KMS-11 (cell line): ENCODE measurements at regions not wholly inside any gene's neighbourhood (a gene's known extent, or its start where the extent isn't known, plus 50 kb on each side); places are given as distances from the start of the nearest gene placed in this dataset.
"Not testable (repeated sequence)": the region's sequence is repeated elsewhere in the genome, so short reads cannot be mapped to it uniquely, and the experiment has no call there.

Experiments used
- H2AFZ ChIP-seq: fragments of 200-600 bp; sonication (generic); 2 replicates; pipeline ENCODE4 v1.6.1; 2016; ENCODE audit warnings: antibody characterized with exemption, mixed run types, low read depth
- H3K27ac ChIP-seq: fragments of 200-600 bp; sonication (generic); 2 replicates; pipeline ENCODE4 v1.6.1; 2016; ENCODE audit warnings: mild to moderate bottlenecking, mixed run types
- H3K27me3 ChIP-seq: fragments of 200-600 bp; sonication (generic); 2 replicates; pipeline ENCODE4 v1.6.1; 2017; ENCODE audit warnings: mild to moderate bottlenecking, low read depth, mixed run types, moderate library complexity; ENCODE audit not compliant: insufficient read depth
- H3K36me3 ChIP-seq: fragments of 200-600 bp; sonication (generic); 2 replicates; pipeline ENCODE4 v1.6.1; 2017; ENCODE audit warnings: mild to moderate bottlenecking, mixed run types; ENCODE audit not compliant: insufficient read depth
- H3K4me1 ChIP-seq: fragments of 200-600 bp; sonication (generic); 2 replicates; pipeline ENCODE4 v1.6.1; 2016; ENCODE audit warnings: mild to moderate bottlenecking, low read depth, mixed run types; ENCODE audit not compliant: poor library complexity, severe bottlenecking
- H3K4me2 ChIP-seq: fragments of 200-600 bp; sonication (generic); 2 replicates; pipeline ENCODE4 v1.7.0; 2016; ENCODE audit warnings: mild to moderate bottlenecking, mixed run types
- H3K4me3 ChIP-seq: fragments of 200-600 bp; sonication (generic); IDR thresholded peaks from 2 replicates; pipeline ENCODE4 v1.6.1; 2017; ENCODE audit warnings: low read depth, low read length, mixed read lengths; ENCODE audit not compliant: insufficient read depth
- H3K79me2 ChIP-seq: fragments of 200-600 bp; sonication (generic); 2 replicates; pipeline ENCODE4 v1.6.1; 2016; ENCODE audit warnings: low read depth, mixed run types; ENCODE audit not compliant: insufficient read depth
- H3K9ac ChIP-seq: fragments of 200-600 bp; sonication (generic); 2 replicates; pipeline ENCODE4 v1.6.1; 2016; ENCODE audit warnings: mild to moderate bottlenecking, mixed run types
- H4K20me1 ChIP-seq: fragments of 200-600 bp; sonication (generic); 2 replicates; pipeline ENCODE4 v1.6.1; 2016; ENCODE audit warnings: mild to moderate bottlenecking, mixed run types; ENCODE audit not compliant: insufficient read depth
- TF ChIP-seq, protein P1 (sequence below): fragments of 200-600 bp; sonication (generic); conservative IDR thresholded peaks from 2 replicates; pipeline ENCODE4 v1.6.1; 2017; ENCODE audit warnings: low read depth, mild to moderate bottlenecking, antibody characterized with exemption, low read length, moderate library complexity, mixed read lengths

DNA sequence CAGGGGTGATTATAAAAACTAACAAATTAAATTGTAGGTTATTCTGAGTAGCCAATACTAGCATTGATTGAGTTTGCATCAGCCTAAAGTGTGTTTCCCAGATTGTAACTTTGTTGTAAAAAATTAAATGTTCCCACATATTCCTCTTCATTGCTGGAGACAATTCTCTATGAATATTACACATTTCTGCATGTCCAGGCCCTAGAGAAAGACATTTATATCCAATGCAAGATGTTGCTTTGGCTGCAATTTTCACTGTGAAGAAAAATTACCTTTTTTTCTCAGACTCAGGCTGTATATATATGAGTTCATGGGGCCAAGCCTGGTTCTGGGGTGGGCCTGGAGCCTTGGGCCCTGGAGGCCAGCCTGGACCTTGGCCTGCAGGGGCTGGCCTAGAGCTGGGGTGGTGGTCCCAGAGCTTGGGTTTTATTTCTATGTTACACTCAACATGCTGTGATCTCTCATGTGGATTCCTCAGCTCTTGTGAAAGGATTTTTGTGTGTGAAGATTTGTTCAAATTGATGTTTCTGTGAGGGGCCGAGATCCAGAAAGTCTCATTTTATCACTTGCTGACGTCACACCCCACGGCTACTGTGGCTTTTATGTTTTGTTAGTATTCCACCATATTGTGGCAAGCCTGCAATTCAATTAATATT is 232.5 kb downstream of the SPATA31A1 start:
- no peak overlapping the region for H3K4me2 ChIP-seq
- no peak overlapping the region for H3K27ac ChIP-seq
- H3K79me2 ChIP-seq: no peaks in the 10 kb centered on the region
- TF ChIP-seq, protein P1, sequence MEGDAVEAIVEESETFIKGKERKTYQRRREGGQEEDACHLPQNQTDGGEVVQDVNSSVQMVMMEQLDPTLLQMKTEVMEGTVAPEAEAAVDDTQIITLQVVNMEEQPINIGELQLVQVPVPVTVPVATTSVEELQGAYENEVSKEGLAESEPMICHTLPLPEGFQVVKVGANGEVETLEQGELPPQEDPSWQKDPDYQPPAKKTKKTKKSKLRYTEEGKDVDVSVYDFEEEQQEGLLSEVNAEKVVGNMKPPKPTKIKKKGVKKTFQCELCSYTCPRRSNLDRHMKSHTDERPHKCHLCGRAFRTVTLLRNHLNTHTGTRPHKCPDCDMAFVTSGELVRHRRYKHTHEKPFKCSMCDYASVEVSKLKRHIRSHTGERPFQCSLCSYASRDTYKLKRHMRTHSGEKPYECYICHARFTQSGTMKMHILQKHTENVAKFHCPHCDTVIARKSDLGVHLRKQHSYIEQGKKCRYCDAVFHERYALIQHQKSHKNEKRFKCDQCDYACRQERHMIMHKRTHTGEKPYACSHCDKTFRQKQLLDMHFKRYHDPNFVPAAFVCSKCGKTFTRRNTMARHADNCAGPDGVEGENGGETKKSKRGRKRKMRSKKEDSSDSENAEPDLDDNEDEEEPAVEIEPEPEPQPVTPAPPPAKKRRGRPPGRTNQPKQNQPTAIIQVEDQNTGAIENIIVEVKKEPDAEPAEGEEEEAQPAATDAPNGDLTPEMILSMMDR: no peak
- no peaks in the 10 kb centered on the region for H4K20me1 ChIP-seq
- H2AFZ ChIP-seq: no peak overlapping the region
- H3K4me1 ChIP-seq: no peaks in the 10 kb centered on the region
- no peaks in the 10 kb centered on the region for H3K36me3 ChIP-seq
- no peak overlapping the region for H3K4me3 ChIP-seq
- H3K27me3 ChIP-seq: no peaks in the 10 kb centered on the region
- no peak overlapping the region for H3K9ac ChIP-seq

DNA sequence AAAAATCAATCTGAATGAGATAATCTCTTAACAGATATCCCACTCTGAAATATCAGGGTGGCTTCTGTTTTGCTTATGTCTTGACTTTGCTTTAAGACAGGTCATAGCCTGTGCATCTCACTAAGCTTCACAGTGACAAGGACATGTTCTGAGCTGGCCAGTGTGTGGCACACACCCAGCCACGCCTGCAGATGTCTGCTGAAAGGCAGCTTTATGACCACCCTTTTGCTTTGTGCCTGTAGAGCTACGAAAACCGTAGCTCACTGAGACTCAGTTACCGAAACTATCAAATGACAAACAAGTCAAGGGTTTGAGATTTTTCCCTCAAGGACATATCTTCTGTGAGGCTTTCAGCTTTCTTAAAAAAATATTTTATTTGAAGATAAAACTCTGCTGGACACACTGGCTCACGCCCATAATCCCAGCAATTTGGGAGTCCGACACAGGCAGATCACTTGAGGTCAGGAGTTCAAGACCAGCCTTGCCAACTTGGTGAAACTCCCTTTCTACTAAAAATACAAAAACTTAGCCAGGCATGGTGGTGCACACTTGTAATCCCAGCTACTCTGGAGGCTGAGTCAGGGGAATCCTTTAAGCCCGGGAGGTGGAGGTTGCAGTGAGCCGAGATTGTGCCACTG is 233.2 kb downstream of the SPATA31A1 start:
- TF ChIP-seq, protein P1: no peak
- no peak overlapping the region for H2AFZ ChIP-seq

GRCh38 chr9:39604089-39604488 is 248.6 kb downstream of the SPATA31A1 start:
- not testable (repeated sequence) for H3K27me3 ChIP-seq, H3K4me2 ChIP-seq, H3K4me3 ChIP-seq, H3K27ac ChIP-seq, H3K9ac ChIP-seq, H3K79me2 ChIP-seq, H3K4me1 ChIP-seq, H2AFZ ChIP-seq, H4K20me1 ChIP-seq, H3K36me3 ChIP-seq

More for the DNA sequence above, 233.2 kb downstream of the SPATA31A1 start:
- H3K36me3 ChIP-seq: no peaks in the 10 kb centered on the region
- H4K20me1 ChIP-seq: no peaks in the 10 kb centered on the region
- H3K27me3 ChIP-seq: no peaks in the 10 kb centered on the region
- no peaks in the 10 kb centered on the region for H3K4me1 ChIP-seq
- no peak overlapping the region for H3K4me3 ChIP-seq
- no peak overlapping the region for H3K27ac ChIP-seq
- H3K4me2 ChIP-seq: no peak overlapping the region
- H3K79me2 ChIP-seq: no peaks in the 10 kb centered on the region
- H3K9ac ChIP-seq: no peak overlapping the region

- not testable (repeated sequence) for H3K27ac ChIP-seq, H3K9ac ChIP-seq, H2AFZ ChIP-seq, H3K36me3 ChIP-seq, H3K4me1 ChIP-seq, H3K4me3 ChIP-seq, H3K79me2 ChIP-seq, H3K27me3 ChIP-seq, H4K20me1 ChIP-seq, H3K4me2 ChIP-seq
These were observed 256.2 kb downstream of the SPATA31A1 start for GRCh38 chr9:39611449-39612231.

GRCh38 chr9:39616480-39616879 is 261.0 kb downstream of the SPATA31A1 start:
- not testable (repeated sequence) for H3K4me2 ChIP-seq, H3K9ac ChIP-seq, H3K27me3 ChIP-seq, H3K4me1 ChIP-seq, H2AFZ ChIP-seq, H3K4me3 ChIP-seq, H3K36me3 ChIP-seq, H3K79me2 ChIP-seq, H4K20me1 ChIP-seq, H3K27ac ChIP-seq

GRCh38 chr9:39624048-39624447 is 268.6 kb downstream of the SPATA31A1 start:
- H3K36me3 ChIP-seq, H4K20me1 ChIP-seq, H3K4me1 ChIP-seq, H2AFZ ChIP-seq, H3K4me3 ChIP-seq, H3K27me3 ChIP-seq, H3K9ac ChIP-seq, H3K4me2 ChIP-seq, H3K27ac ChIP-seq, H3K79me2 ChIP-seq: not testable (repeated sequence)

- H3K36me3 ChIP-seq, H3K4me3 ChIP-seq, H3K79me2 ChIP-seq, H3K4me2 ChIP-seq, H3K4me1 ChIP-seq, H3K27me3 ChIP-seq, H3K27ac ChIP-seq, H3K9ac ChIP-seq, H4K20me1 ChIP-seq, H2AFZ ChIP-seq: not testable (repeated sequence)
These were observed 276.6 kb downstream of the SPATA31A1 start for GRCh38 chr9:39632071-39632470.

- not testable (repeated sequence) for H2AFZ ChIP-seq, H3K27ac ChIP-seq, H3K27me3 ChIP-seq, H3K36me3 ChIP-seq, H3K79me2 ChIP-seq, H3K4me1 ChIP-seq, H3K4me3 ChIP-seq, H3K4me2 ChIP-seq, H3K9ac ChIP-seq, H4K20me1 ChIP-seq
These were observed 293.6 kb downstream of the SPATA31A1 start for GRCh38 chr9:39649029-39649428.
